NCI-H2227 (cell line): ENCODE measurements at regions not wholly inside any gene's neighbourhood (a gene's known extent, or its start where the extent isn't known, plus 50 kb on each side); places are given as distances from the start of the nearest gene placed in this dataset.

Source experiments
- DNase-seq: peaks from one replicate; lab custom pipeline; 2025; ENCODE audit not compliant: unreplicated experiment; lab: John Stamatoyannopoulos, UW

DNA sequence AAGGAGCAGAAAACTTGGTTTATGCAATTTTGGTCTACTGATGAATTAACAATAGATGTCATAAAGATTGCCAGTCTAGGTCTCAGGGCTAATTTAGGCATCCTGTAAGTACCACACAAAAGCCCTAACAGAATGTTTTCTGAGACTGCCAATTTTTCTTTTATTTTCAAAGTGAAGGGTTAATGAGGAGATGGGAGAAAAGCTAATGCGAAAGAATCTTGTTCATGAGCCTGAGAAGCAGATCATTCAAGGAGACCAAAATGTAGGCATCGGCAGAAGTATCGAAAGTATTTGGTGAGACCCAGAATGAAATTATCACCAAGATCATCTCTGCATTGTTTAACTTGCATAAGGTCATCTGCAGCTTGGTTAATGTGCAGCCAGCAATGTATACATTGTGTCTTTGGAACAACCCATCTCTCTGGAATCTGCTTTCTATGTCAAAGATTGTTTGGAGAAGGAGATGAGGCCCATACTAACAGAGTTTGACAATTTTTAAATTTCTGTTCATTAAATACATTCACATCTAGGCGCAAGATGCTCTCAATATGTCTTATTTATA lies 163.3 kb upstream of the GLI3 start:
- no peak for DNase-seq

DNA sequence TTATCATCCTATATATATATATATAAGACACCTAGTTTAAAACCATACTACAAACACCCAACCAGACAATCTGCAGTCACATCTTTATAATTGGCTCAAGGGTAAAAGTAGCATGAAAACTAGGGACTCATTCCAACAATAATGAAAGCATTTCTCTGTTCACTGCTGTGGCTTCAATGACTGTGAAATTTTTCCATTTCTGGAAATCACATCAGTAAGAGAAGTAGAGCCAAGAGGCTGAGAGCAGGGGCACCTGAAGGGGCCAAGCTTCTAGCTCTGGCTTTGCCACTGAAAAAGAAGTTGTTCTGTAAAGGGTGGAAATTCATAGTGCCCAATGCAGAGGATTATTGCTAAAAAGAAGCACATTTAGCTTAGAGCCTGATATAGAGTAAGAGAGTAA lies 158.6 kb upstream of the GLI3 start:
- DNase-seq: no peak

DNA sequence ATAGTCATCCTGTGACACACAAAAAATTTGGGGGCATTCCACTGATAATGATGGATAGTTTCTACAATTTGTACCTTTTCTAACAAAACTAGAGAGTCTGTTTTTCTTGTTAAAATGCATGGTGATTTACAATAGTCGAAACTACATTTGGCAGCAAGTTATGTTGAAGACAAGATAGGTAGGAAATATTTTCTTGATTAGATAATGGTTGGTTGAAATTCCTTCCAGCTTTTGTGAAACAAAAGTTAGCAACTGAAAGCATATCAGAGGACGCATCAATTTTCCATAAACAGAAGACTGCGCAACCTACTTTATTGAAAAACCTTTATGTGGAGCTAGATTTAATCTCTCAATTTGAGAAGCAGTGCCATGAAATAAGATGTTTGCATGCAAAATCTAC lies 155.8 kb upstream of the GLI3 start:
- DNase-seq: no peak

DNA sequence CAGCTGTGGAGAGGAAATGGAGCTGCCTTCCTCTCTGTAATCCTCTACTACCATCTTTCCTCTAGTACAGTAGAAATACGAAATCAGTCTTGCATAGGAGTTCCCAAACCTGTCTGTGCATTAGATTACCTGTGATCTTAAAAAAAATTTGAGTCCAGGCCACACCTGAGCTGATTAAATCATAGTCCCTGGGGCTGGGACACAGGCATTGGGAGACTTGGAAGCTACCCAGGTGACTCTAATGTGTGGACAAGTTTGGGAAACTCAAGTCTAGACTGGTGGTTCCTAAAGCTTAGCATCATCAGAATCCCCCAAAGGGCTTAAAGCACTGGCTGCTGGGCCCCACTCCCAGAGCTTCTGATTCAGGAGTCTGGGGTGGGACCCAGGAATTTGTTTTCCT lies 152.7 kb upstream of the GLI3 start:
- DNase-seq: no peak

DNA sequence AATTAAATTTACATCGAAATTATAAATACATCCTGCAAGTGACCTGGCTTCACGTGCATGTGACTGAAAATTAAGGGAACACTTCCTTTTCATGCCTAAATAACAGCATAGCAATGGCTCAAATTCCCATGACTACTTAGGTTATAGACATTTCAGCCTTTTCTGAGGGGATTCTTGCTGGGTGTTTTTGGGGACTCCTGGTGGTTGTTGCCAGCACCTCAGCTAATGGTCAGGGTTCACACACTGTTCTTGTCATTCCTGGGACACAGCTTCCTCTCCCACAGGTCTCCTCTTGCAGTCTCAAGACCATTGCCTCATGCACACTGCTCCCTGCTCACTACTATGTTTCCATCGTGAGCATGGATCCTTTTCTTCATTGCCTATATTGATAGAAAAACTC lies 148.9 kb upstream of the GLI3 start:
- DNase-seq: no peak

DNA sequence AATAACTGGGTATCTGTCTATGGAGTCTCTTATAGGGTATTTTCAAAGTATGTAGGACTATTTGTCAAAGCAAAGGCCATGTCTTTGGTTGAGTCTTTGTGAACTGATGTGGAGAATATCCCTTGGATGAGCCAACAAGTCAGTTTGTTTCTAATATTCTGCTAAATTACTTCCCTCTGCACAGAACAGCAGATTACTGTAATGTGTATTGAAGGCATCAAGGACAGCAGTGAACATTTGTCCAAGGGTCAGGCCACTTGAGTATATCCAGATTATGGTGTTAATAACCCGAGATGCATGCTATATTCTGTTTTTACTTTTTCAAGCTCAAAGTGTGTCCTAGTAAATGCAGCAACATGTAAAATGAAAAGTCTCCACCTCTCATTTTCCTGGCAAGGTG lies 144.2 kb upstream of the GLI3 start:
- DNase-seq: no peak

DNA sequence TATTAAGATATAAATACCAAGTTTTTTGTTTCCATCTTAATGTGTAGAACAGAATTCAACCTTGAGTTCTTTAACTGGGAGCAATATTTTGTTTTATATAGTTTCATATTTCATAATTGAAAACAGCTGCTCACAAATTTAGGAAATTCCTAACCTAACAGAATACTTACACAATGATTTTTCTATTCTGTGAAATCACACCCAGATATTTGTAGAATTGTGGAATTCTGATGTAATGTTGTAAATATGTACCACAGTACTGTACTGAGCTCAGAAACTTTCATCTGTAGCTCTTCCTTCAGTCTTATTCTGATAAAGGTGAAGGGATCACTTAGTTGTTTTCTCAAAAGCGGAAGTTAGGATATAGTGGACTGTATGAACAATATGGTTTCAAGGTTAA lies 143.4 kb upstream of the GLI3 start:
- DNase-seq: no peak

DNA sequence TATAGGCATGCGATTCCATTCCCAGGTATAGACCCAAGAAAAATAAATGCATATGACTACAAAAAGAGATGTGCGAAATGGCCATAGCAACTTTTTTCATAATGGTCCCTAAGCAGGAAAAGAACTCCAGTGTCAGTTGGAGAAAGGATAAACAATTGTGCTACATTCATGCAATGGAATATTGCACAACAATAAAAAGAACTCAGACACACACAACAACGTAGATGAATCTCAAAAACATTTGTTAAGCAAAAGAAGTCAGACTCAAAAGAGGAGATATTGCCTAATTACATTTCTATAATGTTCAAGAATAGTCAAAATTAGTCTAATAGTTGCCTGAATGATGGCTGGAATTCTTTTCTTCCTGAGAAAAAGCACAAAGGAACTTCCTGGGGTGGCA lies 141.1 kb upstream of the GLI3 start:
- no peak for DNase-seq

DNA sequence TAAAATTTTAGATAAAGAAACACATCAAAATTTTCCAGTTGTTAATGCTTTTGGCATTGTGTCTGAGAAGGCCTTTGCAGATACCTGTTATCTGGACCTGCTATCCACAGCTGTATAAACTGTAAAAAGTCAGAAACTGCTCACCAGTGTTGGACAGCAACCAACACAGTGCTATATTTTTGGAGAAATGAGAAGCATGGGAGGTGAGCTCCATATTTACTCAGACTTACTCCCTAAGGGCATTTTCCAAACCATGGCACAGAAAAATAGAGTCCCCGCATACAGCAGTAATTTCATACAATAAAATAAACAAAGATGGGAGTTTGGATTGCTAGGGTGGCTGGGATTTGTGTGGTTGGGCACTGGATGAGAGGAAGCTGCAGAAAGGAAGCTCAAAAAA lies 136.3 kb upstream of the GLI3 start:
- no peak for DNase-seq

DNA sequence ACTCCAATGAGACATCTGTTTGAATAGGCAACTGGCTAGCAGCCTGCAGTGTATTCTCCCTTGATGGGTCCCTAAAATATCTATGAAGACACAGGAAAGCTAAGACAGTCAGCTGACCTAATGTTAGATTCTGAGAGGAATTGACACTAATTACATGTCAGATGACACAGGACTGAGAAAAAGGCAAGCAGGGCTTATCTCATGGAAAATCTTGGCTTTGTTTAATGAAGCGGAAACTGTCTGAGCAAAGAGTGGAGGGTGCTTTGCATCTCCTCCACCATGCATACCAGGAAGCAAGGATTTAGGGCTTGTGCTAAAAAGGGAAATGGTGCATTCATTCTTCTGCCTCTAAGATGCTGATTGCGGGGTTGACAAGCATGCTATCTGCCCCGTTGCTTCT lies 135.5 kb upstream of the GLI3 start:
- DNase-seq: no peak

DNA sequence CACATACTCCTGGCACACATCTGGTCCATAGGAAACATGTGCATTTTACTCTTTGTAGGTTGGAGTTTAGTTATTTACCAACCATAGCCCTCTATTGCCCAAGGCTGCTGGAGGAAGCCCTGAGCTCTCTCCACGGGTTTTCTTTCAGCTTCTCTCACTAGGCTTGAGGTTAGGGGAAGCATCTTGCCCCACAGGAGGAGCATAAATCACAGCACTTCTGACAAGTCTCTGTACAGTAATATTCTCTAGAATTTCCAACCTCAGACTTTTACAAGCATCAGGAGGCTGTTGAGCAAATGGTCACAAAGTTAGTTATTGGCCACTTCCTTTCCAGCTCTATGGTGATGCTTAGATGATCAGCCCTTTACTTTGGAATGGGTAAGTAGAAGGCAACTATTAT lies 122.9 kb upstream of the GLI3 start:
- no peak for DNase-seq

DNA sequence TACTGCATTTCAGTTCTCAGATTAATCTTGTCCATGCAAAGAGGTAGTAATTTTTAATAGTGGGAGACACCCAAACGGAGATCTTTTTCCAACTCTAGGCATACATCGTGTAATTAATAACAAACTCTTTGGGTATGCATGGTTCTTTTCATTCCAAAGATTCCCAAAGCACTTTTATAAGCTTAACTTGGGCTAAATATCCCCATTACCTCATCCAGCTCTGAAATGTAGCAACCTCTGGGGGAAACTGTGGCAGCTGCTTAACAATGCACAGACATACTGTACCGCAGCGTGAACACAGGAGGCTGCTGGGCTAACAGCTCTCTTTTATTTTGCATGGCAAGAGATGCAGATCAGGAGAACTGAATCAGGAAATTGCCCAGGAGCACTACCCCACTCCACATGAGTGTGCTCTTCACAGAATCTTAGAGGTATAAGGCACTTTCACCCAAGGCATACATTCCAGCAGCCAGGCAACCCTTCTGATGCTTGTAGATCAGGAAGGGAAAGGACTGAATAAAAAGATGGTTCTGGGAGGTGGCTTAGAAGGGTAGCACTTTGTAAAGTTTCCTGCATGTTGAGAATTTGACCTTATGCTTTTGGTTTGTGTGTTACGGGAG lies 114.4 kb upstream of the GLI3 start:
- no peak for DNase-seq

DNA sequence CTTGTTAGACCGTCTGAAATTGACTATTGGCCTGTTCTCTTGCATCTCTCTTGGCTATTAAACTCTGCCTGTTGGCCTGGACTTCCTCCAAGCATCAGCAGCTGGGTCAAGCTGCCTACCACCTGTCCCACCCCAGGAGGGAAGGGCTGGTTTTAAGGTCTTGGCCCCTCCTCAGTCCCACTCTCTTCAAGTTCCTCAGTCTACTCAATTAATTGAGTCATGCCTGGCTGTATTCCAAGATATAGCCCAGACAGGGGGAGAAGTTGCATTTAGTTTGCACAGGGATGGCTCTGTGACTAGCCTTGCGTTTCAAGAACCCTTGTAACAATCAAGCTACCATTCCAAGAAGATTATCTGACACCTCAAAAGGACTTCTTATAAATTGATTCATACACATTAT lies 113.8 kb upstream of the GLI3 start:
- no peak for DNase-seq

DNA sequence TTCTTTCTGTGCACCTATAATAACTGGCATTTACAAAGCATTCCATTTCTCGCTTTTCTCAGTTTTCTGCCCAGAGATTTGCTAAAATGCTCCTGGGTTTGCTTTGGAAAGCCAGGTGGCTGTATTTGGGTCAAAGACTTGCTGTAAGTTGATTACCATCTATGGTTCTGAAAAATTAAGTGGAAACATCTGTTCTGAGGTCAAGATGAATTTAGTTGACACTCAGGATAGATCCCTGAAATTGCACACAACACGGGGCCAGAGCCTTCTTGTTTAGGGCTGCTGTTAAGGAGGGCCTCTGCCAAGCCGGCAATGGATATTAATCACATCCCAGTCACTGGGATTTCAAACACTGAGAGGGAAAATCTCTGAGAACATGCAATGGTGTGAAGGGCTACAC lies 111.6 kb upstream of the GLI3 start:
- no peak for DNase-seq

DNA sequence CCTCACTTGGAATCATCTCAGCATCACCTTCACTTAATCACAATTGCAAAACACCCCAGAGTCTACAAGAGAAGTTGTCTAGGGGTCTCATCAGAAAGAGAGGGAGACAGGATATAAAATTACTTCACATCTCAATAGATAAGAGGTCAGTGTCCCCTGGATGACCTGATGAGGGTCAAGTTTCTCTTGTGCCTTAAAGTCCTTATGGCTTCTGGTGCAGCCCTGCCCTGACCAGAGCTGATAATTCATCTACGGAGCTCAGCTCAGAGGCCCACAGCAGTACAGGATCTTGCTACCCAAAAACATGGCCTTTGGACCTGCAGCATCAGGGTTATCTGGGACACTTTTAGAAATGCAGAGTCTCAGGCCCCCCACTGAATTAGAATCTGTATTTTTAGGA lies 111.1 kb upstream of the GLI3 start:
- no peak for DNase-seq

DNA sequence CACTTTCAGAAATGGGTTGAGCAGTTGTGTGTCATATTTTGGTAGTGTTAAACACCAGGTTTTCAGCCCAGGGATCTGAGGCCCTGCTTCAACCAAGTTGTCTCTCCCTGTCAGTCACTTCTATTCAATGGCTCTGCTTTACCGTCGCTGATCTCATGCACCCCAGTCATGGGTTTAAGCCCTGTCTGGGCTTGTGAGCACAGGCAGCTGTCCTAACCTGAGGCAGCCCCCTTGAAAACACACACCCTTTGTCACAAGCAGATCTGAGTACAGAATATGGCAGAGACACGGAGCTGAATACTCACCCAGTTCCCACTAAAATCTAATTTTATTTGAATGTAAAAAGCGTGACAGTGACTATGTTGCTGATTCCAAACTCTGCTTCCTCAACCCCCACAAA lies 110.6 kb upstream of the GLI3 start:
- no peak for DNase-seq

DNA sequence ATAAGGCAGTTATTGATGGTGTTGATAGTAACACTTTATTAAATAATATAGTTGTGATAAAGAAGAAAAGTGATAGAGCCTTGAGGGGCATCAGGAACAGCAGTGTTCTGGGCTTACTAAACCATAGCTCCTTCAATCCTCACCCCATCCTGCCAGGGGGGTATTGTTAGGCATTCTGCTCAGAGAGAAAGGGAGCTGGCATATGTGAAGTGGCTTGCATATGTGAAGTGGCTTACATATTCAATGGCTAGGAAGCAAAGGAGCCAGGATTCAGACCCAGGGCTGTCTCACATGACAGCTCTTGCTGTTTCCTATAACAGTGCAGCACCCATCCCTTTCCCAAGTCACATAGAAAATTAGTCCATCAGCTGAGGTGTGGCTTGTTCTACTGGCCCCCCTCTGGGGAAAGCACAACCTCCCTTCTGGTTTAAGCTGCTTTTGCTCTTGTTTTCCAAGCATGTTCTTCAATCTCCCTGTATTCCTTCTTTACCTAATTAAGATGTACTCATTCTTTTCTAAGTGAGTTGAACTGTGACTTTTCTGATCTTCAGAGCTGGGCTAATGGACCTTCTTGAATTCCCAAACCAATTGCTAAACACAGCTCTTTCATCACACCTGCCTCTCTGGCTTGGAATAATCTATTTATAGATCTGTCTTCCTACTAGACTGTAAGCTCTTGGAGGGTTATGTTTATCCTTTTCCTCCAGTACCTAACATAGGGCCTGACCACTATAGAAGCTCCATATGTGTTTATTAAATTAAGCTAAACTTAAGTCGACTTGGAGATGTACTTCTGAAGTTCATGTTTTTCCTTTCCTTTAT lies 108.7 kb upstream of the GLI3 start:
- no peak for DNase-seq

DNA sequence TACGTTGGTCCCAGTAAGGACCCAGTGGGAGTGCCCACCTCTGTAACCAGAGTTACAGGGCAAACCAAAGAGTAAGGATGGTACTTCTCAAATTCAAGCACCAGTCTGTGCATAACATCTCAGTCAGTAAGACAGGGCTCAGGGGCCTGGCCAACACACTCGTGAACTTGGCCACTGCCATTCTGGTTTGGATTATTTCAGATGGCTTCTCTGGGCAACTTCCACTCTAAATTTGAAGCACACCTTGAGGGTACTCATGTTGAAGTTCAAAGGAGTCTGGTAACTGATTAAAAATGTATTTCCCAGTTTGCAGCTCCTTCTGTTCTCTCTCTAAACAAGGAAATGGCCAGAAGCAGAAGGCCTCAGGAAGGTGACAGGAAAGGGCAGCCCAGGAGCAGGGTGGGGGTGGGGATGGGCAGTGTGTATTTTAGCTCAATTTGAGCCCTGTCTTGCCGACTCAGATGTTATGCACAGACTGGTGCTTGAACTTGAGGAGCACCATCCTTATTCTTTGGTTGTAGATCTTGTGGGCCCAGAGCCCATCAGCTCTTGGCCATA lies 107.3 kb upstream of the GLI3 start:
- DNase-seq: no peak

DNA sequence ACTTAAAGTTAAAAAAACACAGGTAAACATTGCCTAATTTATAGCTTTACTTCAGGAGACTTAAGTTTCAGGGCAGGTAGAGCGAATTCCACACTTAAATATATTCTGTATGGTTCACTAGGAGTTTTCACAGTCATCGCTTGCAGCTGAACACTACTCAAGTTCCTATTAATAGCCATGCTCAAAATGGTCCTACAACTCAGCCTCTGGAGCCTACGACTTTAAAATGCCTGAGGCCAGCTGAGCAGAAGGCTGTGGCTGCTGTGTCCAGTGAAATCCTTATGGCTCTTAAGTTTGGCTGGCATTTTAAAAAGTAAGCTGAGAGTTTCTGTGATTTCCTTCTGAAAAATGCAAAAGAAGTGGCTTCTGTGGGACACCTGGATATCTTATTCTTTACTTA lies 105.4 kb upstream of the GLI3 start:
- DNase-seq: no peak

DNA sequence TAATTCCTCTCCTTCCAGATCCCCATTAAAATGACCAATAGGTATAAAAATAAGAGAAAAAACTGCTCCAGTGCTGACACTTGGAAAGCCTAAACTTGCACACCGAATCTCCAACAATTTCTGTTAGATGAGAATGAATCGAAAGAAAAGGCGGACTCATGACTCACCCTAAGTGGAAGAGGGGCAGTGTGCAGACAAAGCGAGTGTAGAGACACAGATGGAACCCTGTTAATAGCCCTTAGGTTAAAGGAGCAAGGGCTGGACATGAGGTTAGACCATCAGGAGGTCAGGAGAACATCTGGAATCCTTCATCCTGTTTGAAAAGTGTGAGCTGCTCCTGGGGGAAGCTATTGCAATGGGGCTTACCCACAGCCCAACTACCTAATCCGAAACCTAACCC lies 103.4 kb upstream of the GLI3 start:
- DNase-seq: no peak

DNA sequence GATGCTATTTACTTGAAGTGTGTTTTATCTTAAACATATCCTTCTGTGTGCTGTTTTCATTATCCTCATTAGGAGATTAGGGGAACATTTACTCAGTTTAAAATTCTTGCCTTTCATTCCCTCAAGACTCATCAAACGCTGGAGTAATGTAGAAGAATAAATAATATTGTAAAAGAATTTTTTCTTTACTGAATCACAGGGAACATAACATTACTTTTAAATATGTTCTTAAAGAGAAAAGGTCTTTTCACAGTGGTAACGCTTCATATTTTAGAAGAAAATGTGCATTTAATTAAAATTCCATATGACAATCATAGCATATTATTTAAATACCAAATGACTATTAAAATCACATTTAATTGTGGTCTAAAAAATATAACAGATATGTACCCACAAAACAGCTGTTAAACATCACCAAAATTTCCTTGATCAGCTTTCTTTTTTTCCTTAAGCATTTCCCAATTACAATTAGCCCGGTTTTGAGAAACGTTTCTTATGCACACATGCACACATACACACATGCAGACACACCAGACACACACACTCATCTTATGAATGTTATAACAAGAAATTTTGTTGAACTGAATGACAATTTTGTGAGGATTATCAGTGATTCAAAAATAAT lies 102.0 kb upstream of the GLI3 start:
- no peak for DNase-seq
